Mesothelial cell of epicardium (in vitro differentiated cells): ENCODE measurements at regions not wholly inside any gene's neighbourhood (a gene's known extent, or its start where the extent isn't known, plus 50 kb on each side); places are given as distances from the start of the nearest gene placed in this dataset.
"Not testable (repeated sequence)": the region's sequence is repeated elsewhere in the genome, so short reads cannot be mapped to it uniquely, and the experiment has no call there.

Experiments used
- DNase-seq, 2 experiments: peaks; one replicate each; pipeline ENCODE4 v3.0.0; 2021; ENCODE audit warnings: low spot score in 2 of 2; ENCODE audit not compliant: unreplicated experiment in 2 of 2
- H3K27ac Mint-ChIP-seq: 2 replicates; pipeline ENCODE4 v1.8.0; 2021; ENCODE audit warnings: mixed read lengths
- H3K27me3 Mint-ChIP-seq: 2 replicates; pipeline ENCODE4 v1.8.0; 2021; ENCODE audit warnings: low read depth, mixed read lengths
- H3K36me3 Mint-ChIP-seq: 2 replicates; pipeline ENCODE4 v1.8.0; 2021; ENCODE audit warnings: mixed read lengths
- H3K4me1 Mint-ChIP-seq: 2 replicates; pipeline ENCODE4 v1.8.0; 2021; ENCODE audit warnings: mixed read lengths
- H3K4me3 Mint-ChIP-seq: 2 replicates; pipeline ENCODE4 v1.8.0; 2021; ENCODE audit warnings: mild to moderate bottlenecking, moderate library complexity, mixed read lengths
- H3K9me3 Mint-ChIP-seq: 2 replicates; pipeline ENCODE4 v1.8.0; 2021; ENCODE audit warnings: mixed read lengths
- TF ChIP-seq, protein P1 (sequence below): fragments of 200-600 bp; sonication (generic); IDR thresholded peaks from one replicate; pipeline ENCODE4 v1.5.0; 2021; ENCODE audit warnings: antibody characterized with exemption; ENCODE audit not compliant: unreplicated experiment

DNA sequence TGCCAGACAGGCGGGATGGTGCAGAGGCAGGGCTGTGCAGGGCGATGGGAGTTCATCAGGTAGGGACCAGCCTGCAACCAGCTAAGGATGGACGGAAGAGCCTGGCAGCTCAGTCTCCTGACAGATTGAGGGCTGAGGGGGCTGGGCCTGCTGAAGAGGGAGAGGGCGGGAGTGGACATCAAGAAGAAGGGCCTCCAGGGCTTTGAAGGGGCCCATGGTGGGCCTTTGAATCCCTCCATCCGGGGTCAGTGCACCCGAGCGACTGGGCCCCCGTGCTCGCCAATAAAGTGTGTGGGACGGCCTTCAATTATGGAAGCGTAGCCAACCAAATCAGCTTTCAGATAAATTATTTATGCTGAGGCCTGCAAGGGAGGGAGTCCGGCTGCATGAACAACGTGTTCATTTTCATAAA, 431.2 kb downstream of the RPS24 start:
- no peak for DNase-seq
- H3K27ac Mint-ChIP-seq, result peak overlapping the region; percentile 95

DNA sequence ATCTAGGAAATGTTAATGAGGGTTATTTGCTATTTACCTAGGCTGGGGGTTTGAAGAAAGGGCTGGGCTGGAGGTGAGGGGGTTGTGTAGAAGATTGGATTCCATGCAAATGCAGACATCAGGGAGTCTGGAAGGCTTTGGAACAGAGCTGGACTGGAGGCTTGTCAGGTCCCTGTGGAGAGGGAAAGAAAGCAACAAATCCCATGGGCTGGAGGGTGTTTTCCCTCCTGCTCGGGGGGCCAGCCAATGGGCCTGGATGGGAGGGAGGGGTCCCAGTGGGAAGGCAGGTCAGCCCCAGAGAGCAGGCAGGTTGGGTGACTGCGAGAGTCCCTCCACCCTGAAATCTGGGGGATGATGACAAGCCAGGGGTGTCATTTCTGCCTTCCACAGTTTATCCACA, 431.8 kb downstream of the RPS24 start:
- Mint-ChIP-seq H3K4me3 (peak overlapping the region; percentile 23), H3K4me1 (peaks cover 58% of the 10 kb centered on the region), H3K27ac (peak overlapping the region; percentile 95), H3K9me3 (no peaks in the 10 kb centered on the region), H3K27me3 (no peaks in the 10 kb centered on the region), H3K36me3 (peaks cover 5% of the 10 kb centered on the region)
- TF ChIP-seq, protein P1, sequence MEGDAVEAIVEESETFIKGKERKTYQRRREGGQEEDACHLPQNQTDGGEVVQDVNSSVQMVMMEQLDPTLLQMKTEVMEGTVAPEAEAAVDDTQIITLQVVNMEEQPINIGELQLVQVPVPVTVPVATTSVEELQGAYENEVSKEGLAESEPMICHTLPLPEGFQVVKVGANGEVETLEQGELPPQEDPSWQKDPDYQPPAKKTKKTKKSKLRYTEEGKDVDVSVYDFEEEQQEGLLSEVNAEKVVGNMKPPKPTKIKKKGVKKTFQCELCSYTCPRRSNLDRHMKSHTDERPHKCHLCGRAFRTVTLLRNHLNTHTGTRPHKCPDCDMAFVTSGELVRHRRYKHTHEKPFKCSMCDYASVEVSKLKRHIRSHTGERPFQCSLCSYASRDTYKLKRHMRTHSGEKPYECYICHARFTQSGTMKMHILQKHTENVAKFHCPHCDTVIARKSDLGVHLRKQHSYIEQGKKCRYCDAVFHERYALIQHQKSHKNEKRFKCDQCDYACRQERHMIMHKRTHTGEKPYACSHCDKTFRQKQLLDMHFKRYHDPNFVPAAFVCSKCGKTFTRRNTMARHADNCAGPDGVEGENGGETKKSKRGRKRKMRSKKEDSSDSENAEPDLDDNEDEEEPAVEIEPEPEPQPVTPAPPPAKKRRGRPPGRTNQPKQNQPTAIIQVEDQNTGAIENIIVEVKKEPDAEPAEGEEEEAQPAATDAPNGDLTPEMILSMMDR, result no peak
- DNase-seq, result no peak

More for the DNA sequence above, 431.2 kb downstream of the RPS24 start:
- Mint-ChIP-seq H3K36me3 (peaks cover 5% of the 10 kb centered on the region), H3K4me3 (no peak overlapping the region), H3K9me3 (no peaks in the 10 kb centered on the region), H3K4me1 (peaks cover 64% of the 10 kb centered on the region), H3K27me3 (no peaks in the 10 kb centered on the region)
- TF ChIP-seq, protein P1, result no peak

DNA sequence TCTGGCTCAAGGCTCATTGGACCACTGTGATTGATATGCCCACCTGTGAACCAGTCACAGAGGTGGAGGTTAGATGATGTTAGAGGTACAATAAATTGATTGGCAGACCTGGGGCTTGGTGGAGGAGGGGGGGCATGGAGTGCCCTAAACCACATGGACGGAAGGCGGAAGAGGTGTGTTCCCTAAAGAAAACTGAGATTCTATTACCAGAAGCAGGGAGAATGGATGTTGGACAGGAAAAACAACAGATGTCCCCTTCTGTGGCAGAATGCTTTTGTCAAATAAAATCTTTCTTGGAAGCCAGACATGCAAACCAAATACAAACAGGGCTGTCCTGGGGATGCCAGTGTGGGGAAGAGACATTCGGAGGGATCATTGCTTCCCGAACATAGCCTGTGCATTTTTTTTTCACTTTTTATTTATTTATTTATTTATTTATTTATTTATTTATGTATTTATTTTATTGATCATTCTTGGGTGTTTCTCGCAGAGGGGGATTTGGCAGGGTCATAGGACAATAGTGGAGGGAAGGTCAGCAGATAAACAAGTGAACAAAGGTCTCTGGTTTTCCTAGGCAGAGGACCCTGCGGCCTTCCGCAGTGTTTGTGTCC, 433.9 kb downstream of the RPS24 start:
- TF ChIP-seq, protein P1, result no peak
- Mint-ChIP-seq H3K27me3 (no peaks in the 10 kb centered on the region), H3K9me3 (no peaks in the 10 kb centered on the region), H3K4me1 (peaks cover 60% of the 10 kb centered on the region), H3K4me3 (no peak overlapping the region), H3K36me3 (peaks cover 5% of the 10 kb centered on the region), H3K27ac (peak overlapping the region; percentile 60)
- no peak for DNase-seq

DNA sequence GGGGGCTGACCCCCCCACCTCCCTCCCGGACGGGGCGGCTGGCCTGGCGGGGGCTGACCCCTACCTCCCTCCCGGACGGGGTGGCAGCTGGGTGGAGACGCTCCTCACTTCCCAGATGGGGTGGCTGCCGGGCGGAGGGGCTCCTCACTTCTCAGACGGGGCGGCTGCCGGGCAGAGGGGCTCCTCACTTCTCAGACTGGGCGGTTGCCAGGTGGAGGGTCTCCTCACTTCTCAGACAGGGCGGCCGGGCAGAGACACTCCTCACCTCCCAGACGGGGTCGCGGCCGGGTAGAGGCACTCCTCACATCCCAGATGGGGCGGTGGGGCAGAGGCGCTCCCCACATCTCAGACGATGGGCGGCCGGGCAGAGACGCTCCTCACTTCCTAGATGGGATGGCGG, 435.1 kb downstream of the RPS24 start:
- H3K9me3 Mint-ChIP-seq, H3K4me3 Mint-ChIP-seq, DNase-seq, H3K27me3 Mint-ChIP-seq, H3K27ac Mint-ChIP-seq, H3K36me3 Mint-ChIP-seq: not testable (repeated sequence)
- peaks cover 61% of the 10 kb centered on the region for H3K4me1 Mint-ChIP-seq

DNA sequence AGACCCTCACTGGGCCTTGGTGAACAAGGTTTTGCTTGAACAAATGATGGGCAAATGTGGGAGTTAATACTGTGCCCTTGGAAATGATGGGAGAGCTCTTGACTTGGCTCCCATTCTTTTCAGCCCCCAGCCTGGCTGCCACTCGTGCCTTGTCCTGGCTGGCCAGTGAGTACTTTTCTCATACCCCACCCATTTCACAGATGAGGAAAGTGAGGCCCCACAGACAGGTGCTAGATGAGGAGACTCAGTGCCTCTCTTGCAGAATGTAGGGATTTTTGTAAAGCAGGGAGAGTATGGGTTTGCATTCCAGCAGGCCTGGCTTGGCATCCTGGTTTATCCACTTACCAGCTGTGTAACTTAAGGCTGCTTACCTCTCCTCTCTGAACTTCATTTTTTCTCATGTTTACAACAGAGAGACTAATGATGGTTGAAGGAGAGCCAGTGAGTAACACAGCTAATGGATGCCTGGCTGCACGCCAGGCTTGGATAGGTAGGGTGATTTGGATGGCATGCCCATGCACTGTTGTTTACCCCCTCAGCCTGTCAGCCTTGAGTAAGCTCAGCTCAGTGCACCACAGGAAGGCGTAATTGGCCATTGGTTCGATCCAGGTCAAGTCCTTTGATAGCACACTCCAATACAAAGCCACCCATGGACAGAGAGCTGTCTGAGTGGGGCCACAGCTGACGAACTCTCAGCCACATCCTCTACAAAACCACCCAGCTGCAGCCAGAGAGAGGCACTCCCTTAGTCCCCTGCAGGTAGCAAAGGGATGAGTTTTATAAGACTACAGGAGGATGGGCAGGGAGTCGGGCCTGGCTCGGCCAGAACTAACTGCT, 436.8 kb downstream of the RPS24 start:
- no peaks in the 10 kb centered on the region for H3K9me3 Mint-ChIP-seq
- H3K36me3 Mint-ChIP-seq, result peaks cover 5% of the 10 kb centered on the region
- no peak overlapping the region for H3K4me3 Mint-ChIP-seq
- TF ChIP-seq, protein P1, result no peak
- H3K4me1 Mint-ChIP-seq, result peaks cover 59% of the 10 kb centered on the region
- peak overlapping the region; percentile 71 for H3K27ac Mint-ChIP-seq
- DNase-seq, result no peak
- no peaks in the 10 kb centered on the region for H3K27me3 Mint-ChIP-seq

DNA sequence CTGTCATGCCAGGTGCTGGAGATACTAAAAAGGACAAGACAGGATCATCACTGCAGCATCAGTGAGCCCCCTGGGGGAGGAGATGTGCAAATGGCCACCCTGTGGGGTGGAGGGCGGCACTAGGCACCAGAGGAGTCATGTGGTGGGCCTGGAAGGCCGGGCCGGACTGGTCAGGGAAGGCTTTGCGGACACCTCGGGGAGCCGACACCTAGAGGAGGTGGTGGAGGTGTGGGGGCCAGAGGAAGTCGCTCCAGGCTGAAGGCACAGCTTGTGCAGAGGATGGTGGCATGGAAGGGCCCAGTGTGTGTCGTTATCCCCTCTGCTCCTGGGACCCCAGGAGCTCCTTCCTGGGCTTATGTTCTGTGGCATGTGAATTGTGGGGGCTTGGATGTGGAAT, 437.7 kb downstream of the RPS24 start:
- H3K36me3 Mint-ChIP-seq, result peaks cover 5% of the 10 kb centered on the region
- H3K4me1 Mint-ChIP-seq, result peaks cover 60% of the 10 kb centered on the region
- TF ChIP-seq, protein P1, result no peak
- H3K27me3 Mint-ChIP-seq, result no peaks in the 10 kb centered on the region
- peak overlapping the region; percentile 92 for H3K27ac Mint-ChIP-seq
- no peak overlapping the region for H3K4me3 Mint-ChIP-seq
- no peak for DNase-seq
- no peaks in the 10 kb centered on the region for H3K9me3 Mint-ChIP-seq
